Upper lobe of left lung (tissue), 6 donors: ENCODE measurements at regions not wholly inside any gene's neighbourhood (a gene's known extent, or its start where the extent isn't known, plus 50 kb on each side); places are given as distances from the start of the nearest gene placed in this dataset.

Experiments used
- ATAC-seq, 2 donors: fragments of 200-7000 bp; cut with Tn5 transposase; one replicate each; pipeline ENCODE4 v1.9.1; 2022; ENCODE audit warnings: mild to moderate bottlenecking in 2 of 2, moderate library complexity in 2 of 2; ENCODE audit not compliant: low FRiP score in 2 of 2
- DNase-seq, 2 donors: peaks; one replicate each; pipeline ENCODE4 v3.0.0-alpha.2; 2019 to 2020
- H3K27ac ChIP-seq, 4 donors: fragments of 200-600 bp; sonication (generic); one replicate each; pipeline ENCODE4 v1.5.1; 2016 to 2019
- H3K27me3 ChIP-seq, 4 donors: fragments of 200-600 bp; sonication (generic); one replicate each; pipeline ENCODE4 v1.5.1; 2017 to 2019
- H3K36me3 ChIP-seq, 4 donors: fragments of 200-600 bp; sonication (generic); one replicate each; pipeline ENCODE4 v1.5.1; 2016 to 2019
- H3K4me1 ChIP-seq, 4 donors: fragments of 200-600 bp; sonication (generic); one replicate each; pipeline ENCODE4 v1.5.1; 2018 to 2019
- H3K4me3 ChIP-seq, 4 donors: fragments of 200-600 bp; sonication (generic); one replicate each; pipeline ENCODE4 v1.5.1; 2017 to 2019; ENCODE audit warnings: mild to moderate bottlenecking in 2 of 4, moderate library complexity in 1 of 4
- H3K9me3 ChIP-seq, 4 donors: fragments of 200-600 bp; sonication (generic); one replicate each; pipeline ENCODE4 v1.5.1; 2018 to 2019
- EP300 ChIP-seq, 4 donors: sonication (generic); formaldehyde crosslinking; IDR thresholded peaks; one replicate each; pipeline ENCODE4 v1.5.1; 2017; ENCODE audit warnings: antibody characterized with exemption in 4 of 4, control low read depth in 2 of 4
- POLR2A ChIP-seq, 4 donors: fragments of 450-650 bp; IDR thresholded peaks; one replicate each; pipeline ENCODE4 v1.5.1; 2016 to 2017; ENCODE audit warnings: antibody characterized with exemption in 4 of 4, mild to moderate bottlenecking in 2 of 4
- POLR2AphosphoS5 ChIP-seq, 2 donors: sonication (generic); formaldehyde crosslinking; IDR thresholded peaks; one replicate each; pipeline ENCODE4 v1.5.1; 2017; ENCODE audit warnings: antibody characterized with exemption in 2 of 2
- WGBS, 2 donors: methylation state at CpG; one replicate each; pipeline ENCODE4 v1.1.5; 2017 to 2018; 5-methylcytosine and 5-hydroxymethylcytosine counted together
- TF ChIP-seq, protein P1 (sequence below), 6 experiments: fragments of 450-650 bp in 4 of 6; fragments of 200-600 bp in 2 of 6; sonication (generic) in 2 of 6; IDR thresholded peaks; one replicate each; pipeline ENCODE4 v1.5.1; 2016 to 2019; ENCODE audit warnings: antibody characterized with exemption in 6 of 6
- donor health status: DM: no; HTN: no; CAD: no; lungs with moderate emphysema.
- donor health status: DM: no; HTN: yes; CAD: no; lungs with severe emphysema.

DNA sequence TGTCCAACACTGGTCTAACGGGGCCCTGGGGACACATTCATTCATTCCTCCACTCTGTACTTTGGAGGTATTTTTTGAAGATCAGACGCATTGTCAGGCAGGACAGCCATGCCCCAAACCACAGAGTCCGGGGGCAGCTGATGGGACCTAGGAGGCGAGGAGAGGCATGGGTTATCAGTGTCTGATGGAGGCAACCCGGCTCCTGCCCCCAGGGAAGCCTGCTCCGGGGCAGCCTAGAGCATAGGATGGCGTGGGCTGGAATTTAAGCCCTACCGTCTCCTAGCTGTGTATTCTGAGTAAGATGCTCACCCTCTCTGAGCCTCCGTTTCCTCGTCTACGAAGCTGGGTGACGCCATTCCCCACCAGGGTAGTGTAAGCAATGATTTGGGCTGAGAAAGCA is 55.4 kb upstream of the ELN start:
- no peak for ATAC-seq
- Histone ChIP-seq H3K27me3 (no peaks in the 10 kb centered on the region), H3K4me3 (no peak overlapping the region), H3K4me1 (peaks cover 0 to 7% (median 0%) of the 10 kb centered on the region in 4 donors), H3K36me3 (no peaks in the 10 kb centered on the region), H3K9me3 (no peaks in the 10 kb centered on the region), H3K27ac (no peak overlapping the region)
- peak in 1 of 2 donors; percentile 5 for DNase-seq
- 80 to 90% methylated on average over 12 of the region's 12 CpGs for WGBS, 2 donors
- TF ChIP-seq POLR2AphosphoS5 (IDR thresholded peaks at IDR 0.05) (no peak), EP300 (IDR thresholded peaks at IDR 0.05) (no peak), POLR2A (IDR thresholded peaks at IDR 0.05) (no peak)
- TF ChIP-seq, protein P1, sequence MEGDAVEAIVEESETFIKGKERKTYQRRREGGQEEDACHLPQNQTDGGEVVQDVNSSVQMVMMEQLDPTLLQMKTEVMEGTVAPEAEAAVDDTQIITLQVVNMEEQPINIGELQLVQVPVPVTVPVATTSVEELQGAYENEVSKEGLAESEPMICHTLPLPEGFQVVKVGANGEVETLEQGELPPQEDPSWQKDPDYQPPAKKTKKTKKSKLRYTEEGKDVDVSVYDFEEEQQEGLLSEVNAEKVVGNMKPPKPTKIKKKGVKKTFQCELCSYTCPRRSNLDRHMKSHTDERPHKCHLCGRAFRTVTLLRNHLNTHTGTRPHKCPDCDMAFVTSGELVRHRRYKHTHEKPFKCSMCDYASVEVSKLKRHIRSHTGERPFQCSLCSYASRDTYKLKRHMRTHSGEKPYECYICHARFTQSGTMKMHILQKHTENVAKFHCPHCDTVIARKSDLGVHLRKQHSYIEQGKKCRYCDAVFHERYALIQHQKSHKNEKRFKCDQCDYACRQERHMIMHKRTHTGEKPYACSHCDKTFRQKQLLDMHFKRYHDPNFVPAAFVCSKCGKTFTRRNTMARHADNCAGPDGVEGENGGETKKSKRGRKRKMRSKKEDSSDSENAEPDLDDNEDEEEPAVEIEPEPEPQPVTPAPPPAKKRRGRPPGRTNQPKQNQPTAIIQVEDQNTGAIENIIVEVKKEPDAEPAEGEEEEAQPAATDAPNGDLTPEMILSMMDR (IDR thresholded peaks at IDR 0.05): no peak

DNA sequence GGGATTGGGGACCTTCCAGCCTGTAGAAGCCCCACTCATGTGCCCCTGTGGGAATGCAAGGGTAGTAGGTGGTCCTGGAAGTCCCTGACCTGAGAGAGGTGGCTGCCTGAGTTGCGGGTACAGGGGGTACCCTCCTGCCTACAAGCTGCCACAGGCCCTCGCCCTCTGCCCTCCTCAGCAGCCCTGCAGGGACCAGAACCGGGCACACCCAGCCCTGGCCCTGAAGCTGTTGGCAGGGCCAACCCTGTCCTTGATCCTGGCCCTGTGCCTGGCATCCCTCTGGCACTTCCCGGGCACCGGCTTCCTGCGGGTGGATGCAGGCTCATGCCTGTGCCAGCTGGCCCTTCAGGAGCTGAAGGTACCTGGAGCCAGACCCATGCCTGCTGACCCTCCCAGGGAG is 54.9 kb upstream of the ELN start:
- WGBS, 2 donors: 93% methylated on average over 3 of the region's 6 CpGs; no CpG with 5 or more reads in 1 of the 2 donors
- no peak for TF ChIP-seq POLR2A (IDR thresholded peaks at IDR 0.05)
- TF ChIP-seq, protein P1 (IDR thresholded peaks at IDR 0.05): no peak
- no peak for TF ChIP-seq POLR2AphosphoS5 (IDR thresholded peaks at IDR 0.05)
- H3K27ac ChIP-seq: no peak overlapping the region
- H3K36me3 ChIP-seq: no peaks in the 10 kb centered on the region
- no peaks in the 10 kb centered on the region for H3K9me3 ChIP-seq
- no peaks in the 10 kb centered on the region for H3K27me3 ChIP-seq
- DNase-seq: peak; percentile 12 to 69
- H3K4me3 ChIP-seq: no peak overlapping the region
- ATAC-seq: no peak
- H3K4me1 ChIP-seq: peaks cover 0 to 12% (median 0%) of the 10 kb centered on the region in 4 donors

DNA sequence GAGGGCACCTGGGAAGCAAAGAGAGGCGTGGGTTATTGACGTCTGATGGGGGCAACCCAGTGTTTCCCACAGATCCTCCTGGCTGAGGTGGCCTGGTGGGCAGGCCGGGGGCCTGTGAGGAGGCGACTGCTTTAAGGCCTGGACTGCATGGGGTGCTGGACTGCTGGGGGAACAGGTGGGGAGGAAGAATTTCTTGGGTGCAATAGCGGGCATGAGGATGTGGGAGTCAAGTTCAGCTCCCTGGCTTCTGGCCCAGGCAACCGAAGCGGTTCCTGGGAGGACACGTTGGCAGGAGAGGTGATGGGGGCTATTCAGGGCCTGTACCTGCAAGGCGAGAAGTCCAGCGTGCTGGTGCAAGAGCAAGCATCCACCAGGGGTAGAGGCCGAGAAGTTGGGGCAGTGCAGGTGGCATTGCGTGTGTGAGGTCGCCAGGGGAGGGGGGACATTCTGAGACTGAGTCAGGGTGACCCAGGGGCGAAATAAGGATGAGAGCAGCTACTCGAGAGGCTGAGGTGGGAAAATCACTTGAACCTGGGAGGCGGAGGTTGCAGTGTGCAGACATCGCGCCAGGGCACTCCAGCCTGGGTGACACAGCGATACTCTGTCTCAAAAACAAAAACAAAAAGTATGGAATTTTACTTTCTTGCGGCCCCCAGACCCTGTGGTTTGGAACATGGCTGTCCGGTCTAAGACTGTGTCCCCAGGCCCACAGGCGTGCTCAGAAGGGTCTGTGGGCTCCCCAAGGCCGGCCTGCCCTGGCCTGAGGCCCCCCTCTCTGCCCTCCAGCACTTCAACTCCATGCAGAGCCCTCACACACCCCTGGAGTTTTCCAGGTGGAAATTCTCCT is 53.6 kb upstream of the ELN start:
- Histone ChIP-seq H3K4me3 (no peak overlapping the region), H3K27ac (no peak overlapping the region), H3K4me1 (peaks cover 7 to 21% (median 9%) of the 10 kb centered on the region in 4 donors), H3K9me3 (no peaks in the 10 kb centered on the region), H3K36me3 (no peaks in the 10 kb centered on the region), H3K27me3 (no peaks in the 10 kb centered on the region)
- TF ChIP-seq POLR2A (IDR thresholded peaks at IDR 0.05) (no peak), EP300 (IDR thresholded peaks at IDR 0.05) (no peak), POLR2AphosphoS5 (IDR thresholded peaks at IDR 0.05) (no peak)
- TF ChIP-seq, protein P1 (IDR thresholded peaks at IDR 0.05): no peak
- ATAC-seq (no peak), DNase-seq (peak; percentile 14 to 56)
- WGBS, 2 donors: 83 to 90% methylated on average over 20 to 23 of the region's 23 CpGs

DNA sequence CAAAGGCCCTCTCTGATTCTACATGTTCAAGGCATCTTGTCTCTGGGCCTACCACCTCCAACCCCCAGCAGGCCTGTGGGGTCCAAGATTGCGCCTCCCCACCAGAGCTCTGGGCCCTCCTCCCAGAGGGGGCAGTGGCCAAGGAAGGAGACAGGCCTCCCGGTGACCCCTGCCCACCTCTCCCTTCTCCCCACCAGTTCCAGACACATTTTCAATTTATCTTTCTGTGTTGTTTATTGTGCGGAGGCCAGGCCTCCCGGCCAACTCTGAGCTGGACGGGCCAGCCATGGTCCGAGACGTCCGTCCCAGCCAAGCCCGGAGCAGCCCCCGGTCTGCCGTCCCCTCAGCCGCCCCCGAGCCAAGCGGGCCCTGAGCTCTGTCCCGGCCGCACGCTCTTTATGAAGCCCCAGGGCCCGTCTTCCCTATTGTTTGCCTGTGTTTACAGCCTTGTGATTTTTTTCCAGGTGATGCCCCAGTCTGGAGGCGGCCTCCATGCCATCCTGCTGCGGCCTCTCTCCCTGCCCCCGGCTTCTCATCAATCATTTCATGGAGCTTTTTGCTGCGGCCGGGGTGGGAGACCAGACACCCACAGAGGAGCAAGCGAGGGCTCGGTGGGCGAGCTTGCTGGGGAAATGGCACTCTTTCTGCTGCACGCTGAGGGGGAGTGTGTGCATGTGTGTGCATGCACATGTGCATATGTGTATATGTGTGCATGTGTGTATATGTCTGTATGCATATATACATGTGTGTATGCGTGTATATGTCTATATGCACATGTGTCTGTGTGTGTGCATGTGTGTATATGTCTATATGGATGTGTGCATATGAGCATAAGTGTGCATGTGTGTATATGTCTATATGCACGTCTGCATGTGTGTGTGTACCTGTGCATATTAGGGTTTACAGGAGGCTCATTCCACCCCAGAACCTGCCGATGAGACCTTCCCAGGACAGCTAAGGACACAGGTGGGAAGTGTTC is 52.7 kb upstream of the ELN start:
- no peak for ATAC-seq
- H3K4me3 ChIP-seq: no peak overlapping the region
- no peaks in the 10 kb centered on the region for H3K9me3 ChIP-seq
- no peaks in the 10 kb centered on the region for H3K36me3 ChIP-seq
- 79 to 85% methylated on average over 29 to 30 of the region's 30 CpGs for WGBS, 2 donors
- no peaks in the 10 kb centered on the region for H3K27me3 ChIP-seq
- peak; percentile 17 to 76 for DNase-seq
- H3K4me1 ChIP-seq: peaks cover 8 to 21% (median 10%) of the 10 kb centered on the region in 4 donors
- no peak for TF ChIP-seq EP300 (IDR thresholded peaks at IDR 0.05)
- TF ChIP-seq POLR2A (IDR thresholded peaks at IDR 0.05): no peak
- TF ChIP-seq, protein P1 (IDR thresholded peaks at IDR 0.05): no peak
- TF ChIP-seq POLR2AphosphoS5 (IDR thresholded peaks at IDR 0.05): no peak
- H3K27ac ChIP-seq: no peak overlapping the region
